ENCODE measurements at regions not wholly inside any gene's neighbourhood (a gene's known extent, or its start where the extent isn't known, plus 50 kb on each side); places are given as distances from the start of the nearest gene placed in this dataset.
"Not testable (repeated sequence)": the region's sequence is repeated elsewhere in the genome, so short reads cannot be mapped to it uniquely, and the experiment has no call there.

DNA sequence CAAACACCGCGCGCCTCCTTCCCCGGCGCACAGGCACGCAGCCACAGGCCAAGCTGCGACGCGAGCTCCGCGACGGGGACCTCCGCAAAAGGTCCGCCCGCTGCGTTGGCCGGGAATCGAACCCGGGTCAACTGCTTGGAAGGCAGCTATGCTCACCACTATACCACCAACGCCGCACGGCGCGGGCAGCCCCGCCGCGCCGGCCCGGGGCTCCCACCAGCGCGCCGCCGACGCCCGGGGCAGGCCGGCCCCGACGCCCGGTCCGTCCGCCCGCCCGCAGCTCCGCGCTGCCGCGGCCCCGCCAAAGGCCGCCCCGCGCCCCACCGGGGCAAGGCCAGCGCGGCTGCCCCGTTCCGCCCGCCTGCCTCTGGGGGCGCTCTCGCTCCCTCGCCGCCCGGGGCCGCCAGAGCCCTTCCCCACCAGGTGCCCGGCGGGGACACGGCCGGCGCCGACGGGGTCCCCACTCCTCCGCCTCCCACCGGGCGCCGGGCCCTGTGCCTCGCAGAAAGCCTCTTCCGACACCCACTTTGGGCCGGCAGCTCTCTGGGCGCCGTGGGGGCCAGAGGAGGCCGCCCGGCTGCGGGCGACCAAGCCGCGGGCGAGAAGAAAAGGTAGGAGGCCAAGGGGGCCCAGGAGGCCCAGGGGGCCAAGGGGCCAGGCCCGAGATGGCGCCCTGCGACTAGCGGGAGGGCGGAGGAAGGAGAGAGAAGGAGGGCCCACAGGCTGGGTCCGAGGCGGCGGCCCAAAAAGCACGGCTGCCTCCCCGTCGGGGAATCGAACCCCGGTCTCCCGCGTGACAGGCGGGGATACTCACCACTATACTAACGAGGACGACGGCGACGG is 50.2 kb upstream of the FCGR2A start:
- not testable (repeated sequence) for DNase-seq (ENCODE audit: extremely low spot score, insufficient read length, low read depth); FAIRE-seq

DNA sequence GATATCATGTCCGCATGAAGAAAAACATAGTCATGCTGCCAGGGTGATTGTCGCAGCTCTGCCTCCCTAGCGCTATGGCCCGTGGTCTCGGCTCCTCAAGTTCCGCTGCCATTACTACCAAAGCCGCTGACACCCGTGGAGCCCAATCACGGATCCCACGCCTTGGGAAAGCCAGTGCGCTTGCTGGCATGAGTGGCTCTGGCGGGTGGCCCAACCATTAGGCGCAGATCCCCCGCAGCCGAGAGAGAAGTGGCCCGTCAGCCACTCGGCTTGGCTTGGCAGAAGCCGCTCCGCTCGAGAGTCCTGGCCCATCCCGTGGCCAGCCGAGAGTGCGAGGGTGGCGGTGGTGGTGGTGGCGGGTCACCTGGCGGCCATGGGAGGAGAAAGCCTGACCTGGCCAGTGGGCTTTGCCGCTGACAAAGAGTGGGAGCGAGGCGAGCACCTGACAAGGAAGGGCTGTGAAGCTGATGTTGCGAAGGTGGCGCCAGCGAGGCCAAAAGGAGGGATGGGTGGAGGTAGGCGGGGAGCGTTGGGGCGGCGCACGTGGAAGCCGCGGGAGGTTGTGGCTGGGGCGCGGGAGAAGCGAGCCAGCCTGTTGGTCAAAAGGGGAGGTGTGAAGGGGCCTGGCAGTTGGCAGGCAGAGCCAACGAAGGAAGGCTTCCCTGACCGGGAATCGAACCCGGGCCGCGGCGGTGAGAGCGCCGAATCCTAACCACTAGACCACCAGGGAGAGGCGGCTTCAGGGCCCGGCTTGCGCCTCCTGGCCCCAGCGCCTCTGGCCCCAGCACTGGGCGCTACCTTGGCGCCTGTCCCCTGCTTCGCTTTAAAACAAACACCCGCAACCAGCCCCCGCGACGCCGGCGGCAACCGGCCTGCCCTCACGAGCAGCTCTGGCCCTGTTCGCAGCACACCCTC is 51.0 kb upstream of the FCGR2A start:
- DNase-seq (ENCODE audit: extremely low spot score, insufficient read length, low read depth); FAIRE-seq: not testable (repeated sequence)

DNA sequence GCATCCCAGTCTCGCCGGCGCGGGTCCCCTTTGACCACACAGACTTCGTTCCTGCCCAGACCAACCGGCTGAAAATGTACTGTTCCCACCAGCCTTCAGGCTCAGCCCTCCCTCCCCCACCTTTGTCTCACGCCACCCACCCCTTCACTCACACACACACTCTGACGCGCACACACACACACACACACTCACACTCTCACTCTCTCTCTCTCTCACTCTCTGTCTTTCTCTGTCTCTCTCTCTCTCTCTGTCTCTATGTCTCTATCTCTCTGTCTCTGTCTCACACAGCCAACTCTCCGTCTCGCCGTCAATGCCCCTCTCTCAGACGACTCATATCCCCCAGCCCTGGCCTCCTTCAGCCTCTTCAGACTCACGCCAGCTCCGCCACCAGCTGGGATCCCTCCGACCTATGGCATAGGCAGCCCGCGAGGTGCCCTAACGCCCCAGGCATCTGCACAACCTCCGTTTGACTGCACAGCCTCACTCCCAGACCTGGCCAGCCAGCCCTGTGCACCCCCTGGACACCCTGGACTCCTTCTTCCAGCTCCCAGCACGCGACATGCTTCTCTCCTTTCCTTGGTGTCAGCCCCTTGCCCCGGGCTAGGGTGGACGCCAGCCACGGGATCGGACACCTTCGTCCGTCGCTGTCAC is 53.4 kb upstream of the FCGR2A start:
- DNase-seq (ENCODE audit: extremely low spot score, insufficient read length, low read depth); FAIRE-seq: not testable (repeated sequence)

DNA sequence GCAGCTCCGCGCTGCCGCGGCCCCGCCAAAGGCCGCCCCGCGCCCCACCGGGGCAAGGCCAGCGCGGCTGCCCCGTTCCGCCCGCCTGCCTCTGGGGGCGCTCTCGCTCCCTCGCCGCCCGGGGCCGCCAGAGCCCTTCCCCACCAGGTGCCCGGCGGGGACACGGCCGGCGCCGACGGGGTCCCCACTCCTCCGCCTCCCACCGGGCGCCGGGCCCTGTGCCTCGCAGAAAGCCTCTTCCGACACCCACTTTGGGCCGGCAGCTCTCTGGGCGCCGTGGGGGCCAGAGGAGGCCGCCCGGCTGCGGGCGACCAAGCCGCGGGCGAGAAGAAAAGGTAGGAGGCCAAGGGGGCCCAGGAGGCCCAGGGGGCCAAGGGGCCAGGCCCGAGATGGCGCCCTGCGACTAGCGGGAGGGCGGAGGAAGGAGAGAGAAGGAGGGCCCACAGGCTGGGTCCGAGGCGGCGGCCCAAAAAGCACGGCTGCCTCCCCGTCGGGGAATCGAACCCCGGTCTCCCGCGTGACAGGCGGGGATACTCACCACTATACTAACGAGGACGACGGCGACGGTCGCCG is 57.4 kb upstream of the FCGR2A start:
- not testable (repeated sequence) for FAIRE-seq; DNase-seq (ENCODE audit: extremely low spot score, insufficient read length, low read depth)

DNA sequence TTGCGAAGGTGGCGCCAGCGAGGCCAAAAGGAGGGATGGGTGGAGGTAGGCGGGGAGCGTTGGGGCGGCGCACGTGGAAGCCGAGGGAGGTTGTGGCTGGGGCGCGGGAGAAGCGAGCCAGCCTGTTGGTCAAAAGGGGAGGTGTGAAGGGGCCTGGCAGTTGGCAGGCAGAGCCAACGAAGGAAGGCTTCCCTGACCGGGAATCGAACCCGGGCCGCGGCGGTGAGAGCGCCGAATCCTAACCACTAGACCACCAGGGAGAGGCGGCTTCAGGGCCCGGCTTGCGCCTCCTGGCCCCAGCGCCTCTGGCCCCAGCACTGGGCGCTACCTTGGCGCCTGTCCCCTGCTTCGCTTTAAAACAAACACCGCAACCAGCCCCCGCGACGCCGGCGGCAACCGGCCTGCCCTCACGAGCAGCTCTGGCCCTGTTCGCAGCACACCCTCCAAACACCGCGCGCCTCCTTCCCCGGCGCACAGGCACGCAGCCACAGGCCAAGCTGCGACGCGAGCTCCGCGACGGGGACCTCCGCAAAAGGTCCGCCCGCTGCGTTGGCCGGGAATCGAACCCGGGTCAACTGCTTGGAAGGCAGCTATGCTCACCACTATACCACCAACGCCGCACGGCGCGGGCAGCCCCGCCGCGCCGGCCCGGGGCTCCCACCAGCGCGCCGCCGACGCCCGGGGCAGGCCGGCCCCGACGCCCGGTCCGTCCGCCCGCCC is 58.1 kb upstream of the FCGR2A start:
- FAIRE-seq; DNase-seq (ENCODE audit: extremely low spot score, insufficient read length, low read depth): not testable (repeated sequence)

DNA sequence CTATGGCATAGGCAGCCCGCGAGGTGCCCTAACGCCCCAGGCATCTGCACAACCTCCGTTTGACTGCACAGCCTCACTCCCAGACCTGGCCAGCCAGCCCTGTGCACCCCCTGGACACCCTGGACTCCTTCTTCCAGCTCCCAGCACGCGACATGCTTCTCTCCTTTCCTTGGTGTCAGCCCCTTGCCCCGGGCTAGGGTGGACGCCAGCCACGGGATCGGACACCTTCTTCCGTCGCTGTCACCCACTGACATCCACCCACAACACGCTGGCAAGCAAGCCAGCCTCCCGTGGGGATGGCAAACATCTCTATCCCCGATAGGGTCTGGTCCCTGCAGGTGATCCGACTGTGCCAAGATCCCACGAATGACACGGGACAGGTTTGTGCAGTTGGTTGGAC is 60.5 kb upstream of the FCGR2A start:
- not testable (repeated sequence) for FAIRE-seq; DNase-seq (ENCODE audit: extremely low spot score, insufficient read length, low read depth)

DNA sequence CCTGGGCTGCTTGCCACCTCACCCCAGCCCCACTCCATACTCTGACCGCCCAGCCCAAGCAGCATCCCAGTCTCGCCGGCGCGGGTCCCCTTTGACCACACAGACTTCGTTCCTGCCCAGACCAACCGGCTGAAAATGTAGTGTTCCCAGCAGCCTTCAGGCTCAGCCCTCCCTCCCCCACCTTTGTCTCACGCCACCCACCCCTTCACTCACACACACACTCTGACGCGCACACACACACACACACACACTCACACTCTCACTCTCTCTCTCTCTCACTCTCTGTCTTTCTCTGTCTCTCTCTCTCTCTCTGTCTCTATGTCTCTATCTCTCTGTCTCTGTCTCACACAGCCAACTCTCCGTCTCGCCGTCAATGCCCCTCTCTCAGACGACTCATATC is 61.0 kb upstream of the FCGR2A start:
- not testable (repeated sequence) for FAIRE-seq; DNase-seq (ENCODE audit: extremely low spot score, insufficient read length, low read depth)

DNA sequence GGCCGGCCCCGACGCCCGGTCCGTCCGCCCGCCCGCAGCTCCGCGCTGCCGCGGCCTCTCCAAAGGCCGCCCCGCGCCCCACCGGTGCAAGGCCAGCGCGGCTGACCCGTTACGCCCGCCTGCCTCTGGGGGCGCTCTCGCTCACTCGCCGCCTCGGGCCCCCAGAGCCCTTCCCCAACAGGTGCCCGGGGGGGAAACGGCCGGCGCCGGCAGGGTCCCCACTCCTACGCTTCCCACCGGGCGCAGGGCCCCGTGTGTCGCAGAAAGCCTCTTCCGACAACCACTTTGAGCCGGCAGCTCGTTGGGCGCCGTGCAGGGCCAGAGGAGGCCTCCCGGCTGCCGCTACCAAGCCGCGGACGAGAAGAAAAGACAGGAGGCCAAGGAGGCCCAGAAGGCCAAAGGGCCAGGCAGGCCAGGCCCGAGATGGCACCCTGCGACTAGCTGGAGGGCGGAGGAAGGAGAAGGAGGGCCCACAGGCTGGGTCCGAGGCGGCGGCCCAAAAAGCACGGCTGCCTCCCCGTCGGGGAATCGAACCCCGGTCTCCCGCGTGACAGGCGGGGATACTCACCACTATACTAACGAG is 64.9 kb upstream of the FCGR2A start:
- FAIRE-seq (no peak), DNase-seq (ENCODE audit: extremely low spot score, insufficient read length, low read depth) (peak; percentile 65)

DNA sequence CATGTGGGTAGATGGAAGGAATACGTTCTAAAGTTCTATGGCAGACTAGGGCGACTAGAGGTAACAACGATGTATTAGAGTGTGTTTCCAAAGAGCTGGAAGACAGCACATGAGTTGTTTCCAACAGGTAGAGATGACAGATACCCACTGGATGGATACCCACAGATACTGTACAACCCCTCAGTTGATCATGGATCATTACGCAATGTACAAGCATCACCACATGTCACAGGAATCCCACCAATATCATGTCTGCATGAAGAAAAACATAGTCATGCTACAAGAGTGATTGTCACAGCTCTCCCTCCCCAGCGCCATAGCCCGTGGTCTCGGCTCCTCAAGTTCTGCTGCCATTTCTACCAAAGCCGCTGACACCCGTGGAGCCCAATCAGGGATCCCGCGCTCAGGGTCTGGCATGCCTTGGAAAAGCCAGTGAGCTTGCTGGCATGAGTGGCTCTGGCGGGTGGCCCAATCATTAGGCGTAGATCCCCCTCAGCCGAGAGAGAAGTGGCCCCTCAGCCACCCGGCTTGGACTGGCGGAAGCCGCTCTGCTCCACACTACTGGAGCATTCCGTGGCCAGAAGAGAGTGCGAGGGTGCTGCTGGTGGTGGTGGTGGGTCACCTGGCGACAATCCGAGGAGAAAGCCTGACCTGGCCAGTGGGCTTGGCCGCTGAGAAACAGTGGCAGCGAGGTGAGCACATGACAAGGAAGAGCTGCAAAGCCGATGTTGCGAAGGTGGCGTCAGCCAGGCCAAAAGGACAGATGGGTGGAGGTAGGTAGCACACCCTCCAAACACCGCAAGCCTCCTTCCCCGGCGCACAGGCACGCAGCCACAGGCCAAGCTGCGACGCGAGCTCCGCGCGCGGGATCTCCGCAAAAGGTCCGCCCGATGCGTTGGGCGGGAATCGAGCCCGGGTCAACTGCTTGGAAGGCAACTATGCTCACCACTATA is 65.7 kb upstream of the FCGR2A start:
- DNase-seq (ENCODE audit: extremely low spot score, insufficient read length, low read depth) (no peak), FAIRE-seq (no peak)

DNA sequence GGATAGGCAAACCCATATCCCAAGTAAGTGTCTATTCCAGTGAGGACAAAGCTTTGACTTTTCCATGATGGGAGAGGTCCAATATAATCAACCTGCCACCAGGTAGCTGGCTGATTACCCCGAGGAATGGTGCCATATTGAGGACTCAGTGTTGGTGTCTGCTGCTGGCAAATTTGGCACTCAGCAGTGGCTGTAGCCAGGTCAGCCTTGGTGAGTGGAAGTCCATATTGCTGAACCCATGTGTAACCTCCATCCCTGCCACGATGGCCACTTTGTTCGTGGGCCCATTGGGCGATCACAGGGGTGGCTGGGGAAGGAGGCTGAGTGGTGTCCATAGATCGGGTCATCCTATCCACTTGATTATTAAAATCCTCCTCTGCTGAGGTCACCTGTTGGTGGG is 65.5 kb upstream of the CFAP126 start:
- DNase-seq (ENCODE audit: extremely low spot score, insufficient read length, low read depth); FAIRE-seq: not testable (repeated sequence)

DNA sequence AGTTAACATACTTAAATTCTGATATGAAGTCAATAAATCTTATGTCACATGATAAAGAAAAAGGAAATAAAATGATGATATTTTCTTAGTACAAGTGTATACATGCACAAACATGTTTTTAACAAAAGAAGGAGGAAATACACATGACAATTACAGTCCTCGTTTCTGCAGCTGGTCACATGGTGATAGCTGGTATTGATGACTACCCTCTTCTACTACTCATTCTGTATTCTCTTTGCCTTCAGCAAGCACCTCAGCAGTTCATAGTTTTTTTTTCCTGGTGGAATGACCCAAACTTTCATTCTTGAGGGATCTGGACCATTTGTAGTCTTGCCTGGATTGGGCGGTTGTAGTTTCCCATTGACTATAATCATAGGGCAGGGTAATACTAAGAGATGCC is 64.4 kb upstream of the CFAP126 start:
- DNase-seq (ENCODE audit: extremely low spot score, insufficient read length, low read depth) (no peak), FAIRE-seq (no peak)

DNA sequence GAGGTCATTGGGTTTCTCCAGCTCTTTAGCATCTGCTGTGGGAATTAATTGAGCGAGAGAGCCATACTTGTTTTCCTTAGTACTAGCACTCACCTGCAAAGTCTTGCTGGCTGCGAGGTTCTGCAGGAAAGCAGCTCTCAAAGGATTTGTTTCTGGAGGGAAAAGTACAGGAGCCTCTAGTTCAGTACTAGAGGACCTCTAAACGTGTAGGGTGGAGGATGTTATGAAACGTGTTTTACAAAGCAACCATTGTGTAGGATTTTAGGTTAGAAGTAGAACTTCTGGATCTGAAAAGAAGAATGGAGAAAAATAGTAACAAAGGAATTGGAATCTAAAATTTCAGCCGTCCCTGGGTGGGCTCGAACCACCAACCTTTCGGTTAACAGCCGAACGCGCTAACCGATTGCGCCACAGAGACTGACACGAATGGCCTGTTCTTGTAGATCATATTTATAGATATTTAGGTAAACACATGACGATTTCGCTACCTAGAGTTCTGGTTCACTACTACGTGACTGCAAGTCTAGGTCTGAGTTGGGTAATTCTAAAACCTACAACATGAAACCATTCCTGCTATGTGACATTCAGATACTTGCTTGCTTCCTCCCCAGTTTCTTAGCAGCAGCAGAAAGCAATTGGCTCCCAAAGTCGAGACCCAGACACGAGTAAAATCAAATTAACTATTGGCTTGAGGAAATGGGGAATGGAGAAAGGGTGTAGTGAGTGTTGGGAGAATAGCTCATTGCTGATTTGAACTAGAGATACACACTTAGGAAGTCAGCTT is 60.2 kb upstream of the CFAP126 start:
- no peak for DNase-seq (ENCODE audit: extremely low spot score, insufficient read length, low read depth)
- no peak for FAIRE-seq

DNA sequence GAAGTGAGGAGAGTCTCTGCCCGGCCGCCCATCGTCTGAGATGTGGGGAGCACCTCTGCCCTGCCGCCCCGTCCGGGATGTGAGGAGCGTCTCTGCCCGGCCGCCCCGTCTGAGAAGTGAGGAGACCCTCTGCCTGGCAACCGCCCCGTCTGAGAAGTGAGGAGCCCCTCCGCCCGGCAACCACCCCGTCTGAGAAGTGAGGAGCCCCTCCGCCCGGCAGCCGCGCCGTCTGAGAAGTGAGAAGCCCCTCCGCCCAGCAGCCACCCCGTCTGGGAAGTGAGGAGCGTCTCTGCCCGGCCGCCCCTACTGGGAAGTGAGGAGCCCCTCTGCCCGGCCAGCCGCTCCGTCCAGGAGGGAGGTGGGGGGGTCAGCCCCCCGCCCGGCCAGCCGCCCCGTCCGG is 55.2 kb upstream of the CFAP126 start:
- FAIRE-seq; DNase-seq (ENCODE audit: extremely low spot score, insufficient read length, low read depth): not testable (repeated sequence)

DNA sequence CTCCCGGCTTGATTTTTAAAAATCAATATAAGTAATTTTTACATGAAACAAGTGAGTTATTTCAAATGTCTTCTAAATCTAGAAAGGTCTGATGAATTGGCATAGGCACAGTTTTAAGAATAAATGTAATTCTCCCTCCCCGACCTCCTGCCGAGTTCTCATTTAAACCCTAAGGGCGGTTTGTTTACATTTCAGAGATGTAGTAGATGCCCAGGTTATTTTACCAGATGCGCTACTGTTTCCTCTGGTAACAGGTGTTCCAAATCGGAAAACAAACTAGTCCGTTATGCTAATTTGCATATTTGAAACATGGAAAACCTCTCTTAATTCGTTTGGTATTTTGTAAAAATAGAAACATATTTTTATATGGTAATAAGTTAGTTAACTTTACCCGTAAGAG is 53.8 kb upstream of the CFAP126 start:
- DNase-seq (ENCODE audit: extremely low spot score, insufficient read length, low read depth): no peak

DNA sequence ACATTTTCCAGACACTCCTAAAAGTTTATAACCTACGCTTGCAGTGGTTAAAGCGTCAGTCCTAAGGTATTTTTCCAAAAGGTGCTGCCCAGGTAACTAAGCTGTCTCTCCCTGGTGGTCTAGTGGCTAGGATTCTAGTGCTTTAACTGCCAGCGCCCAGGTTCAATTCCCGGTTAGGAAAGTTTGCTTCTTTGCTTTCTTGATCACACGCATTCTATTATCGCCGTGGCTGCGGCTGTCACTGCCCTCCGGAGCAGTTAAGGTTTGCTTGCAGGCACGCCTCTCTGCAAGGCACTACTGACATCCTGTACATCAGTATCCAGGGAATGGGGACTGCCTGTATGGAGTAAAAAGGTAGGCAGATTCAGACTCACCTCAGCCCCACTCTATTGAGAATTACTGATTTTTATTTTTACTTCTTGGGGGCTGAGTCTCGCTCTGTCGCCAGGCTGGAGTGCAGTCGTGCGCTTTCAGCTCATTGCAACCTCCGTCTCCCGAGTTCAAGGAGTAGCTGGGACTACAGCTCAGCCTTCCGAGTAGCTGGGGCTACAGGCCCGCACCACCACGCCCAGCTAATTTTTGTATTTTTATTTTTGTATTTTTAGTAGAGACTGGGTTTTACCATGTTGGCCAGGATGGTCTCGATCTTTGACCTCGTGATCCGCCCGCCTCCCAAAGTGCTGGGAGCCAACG is 53.2 kb upstream of the CFAP126 start:
- DNase-seq (ENCODE audit: extremely low spot score, insufficient read length, low read depth) (no peak), FAIRE-seq (no peak)

More for the DNA sequence above, 53.8 kb upstream of the CFAP126 start:
- no peak for FAIRE-seq

DNA sequence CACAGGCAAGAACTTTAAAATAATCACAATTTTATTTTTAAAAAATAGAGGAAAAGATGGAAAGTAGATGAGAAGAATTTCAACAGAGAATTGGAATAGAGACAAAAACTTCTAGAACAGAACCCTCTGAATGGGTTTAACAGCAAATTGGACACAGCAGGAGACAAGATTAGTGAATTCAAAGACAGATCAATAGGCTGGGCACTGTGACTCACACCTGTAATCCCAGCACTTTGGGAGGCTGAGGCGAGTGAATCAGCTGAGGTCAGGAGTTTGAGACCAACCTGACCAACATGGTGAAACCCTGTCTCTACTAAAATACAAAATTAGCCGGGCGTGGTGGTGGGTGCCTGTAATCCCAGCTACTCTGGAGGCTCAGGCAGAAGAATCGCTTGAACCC is 49.9 kb upstream of the CFAP126 start:
- not testable (repeated sequence) for DNase-seq (ENCODE audit: extremely low spot score, insufficient read length, low read depth); FAIRE-seq

Measured in GM18507 (cell line).